HCT116 (cell line): ENCODE measurements at regions not wholly inside any gene's neighbourhood (a gene's known extent, or its start where the extent isn't known, plus 50 kb on each side); places are given as distances from the start of the nearest gene placed in this dataset.

Source experiments
- ATF3 ChIP-seq: IDR thresholded peaks from 2 replicates; pipeline ENCODE4 v1.6.1; 2012
- CEBPB ChIP-seq: IDR thresholded peaks from 2 replicates; pipeline ENCODE4 v1.6.1; 2012; ENCODE audit warnings: low read depth
- CTCF ChIP-seq, 3 experiments: fragments of 200-600 bp in 1 of 3; sonication (generic) in 1 of 3; IDR thresholded peaks in 2 of 3; conservative IDR thresholded peaks in 1 of 3; 2 replicates each; pipeline ENCODE4 v1.5.1; 2012 to 2017; ENCODE audit warnings: low read depth in 2 of 3, low read length in 2 of 3, antibody characterized with exemption in 1 of 3, borderline replicate concordance in 1 of 3, control low read depth in 1 of 3, mild to moderate bottlenecking in 1 of 3, mixed read lengths in 1 of 3, mixed run types in 1 of 3, moderate library complexity in 1 of 3; ENCODE audit not compliant: insufficient read depth in 1 of 3
- EZH2 ChIP-seq: fragments of 200-600 bp; sonication (generic); IDR thresholded peaks from 2 replicates; pipeline ENCODE4 v1.6.1; 2017; ENCODE audit warnings: antibody characterized with exemption, mixed run types
- REST ChIP-seq: IDR thresholded peaks from 2 replicates; pipeline ENCODE4 v1.6.1; 2012; ENCODE audit warnings: low read depth
- SIN3A ChIP-seq: IDR thresholded peaks from 2 replicates; pipeline ENCODE4 v1.6.1; 2012; ENCODE audit warnings: low read depth

GRCh38 chr2:187057466-187057865 lies 208.5 kb upstream of the ZSWIM2 start:
- TF ChIP-seq CTCF (IDR thresholded peaks at IDR 0.05 in 2 of 3, conservative IDR thresholded peaks at IDR 0.05 in 1 of 3; ENCODE audit: borderline replicate concordance in 1 of 3, insufficient read depth in 1 of 3, low read depth in 2 of 3, low read length in 2 of 3) (no peak), CEBPB (no peak), REST (no peak), EZH2 (no peak), SIN3A (no peak), ATF3 (no peak)
